Prostate gland (tissue), 2 donors: ENCODE measurements at regions not wholly inside any gene's neighbourhood (a gene's known extent, or its start where the extent isn't known, plus 50 kb on each side); places are given as distances from the start of the nearest gene placed in this dataset.

Experiments
- POLR2A ChIP-seq: fragments of 450-650 bp; IDR thresholded peaks from one replicate; pipeline ENCODE4 v1.6.1; 2016; ENCODE audit warnings: antibody characterized with exemption, mild to moderate bottlenecking
- POLR2AphosphoS5 ChIP-seq: sonication (generic); formaldehyde crosslinking; IDR thresholded peaks from one replicate; pipeline ENCODE4 v1.6.1; 2017; ENCODE audit warnings: antibody characterized with exemption
- TF ChIP-seq, protein P1 (sequence below), 4 experiments: fragments of 200-600 bp in 2 of 4; fragments of 450-650 bp in 2 of 4; sonication (generic) in 2 of 4; IDR thresholded peaks; 1 replicate in 3 of 4; 2 replicates in 1 of 4; pipeline ENCODE4 v1.5.1; 2016 to 2019; ENCODE audit warnings: antibody characterized with exemption in 4 of 4, mild to moderate bottlenecking in 2 of 4, moderate library complexity in 2 of 4

DNA sequence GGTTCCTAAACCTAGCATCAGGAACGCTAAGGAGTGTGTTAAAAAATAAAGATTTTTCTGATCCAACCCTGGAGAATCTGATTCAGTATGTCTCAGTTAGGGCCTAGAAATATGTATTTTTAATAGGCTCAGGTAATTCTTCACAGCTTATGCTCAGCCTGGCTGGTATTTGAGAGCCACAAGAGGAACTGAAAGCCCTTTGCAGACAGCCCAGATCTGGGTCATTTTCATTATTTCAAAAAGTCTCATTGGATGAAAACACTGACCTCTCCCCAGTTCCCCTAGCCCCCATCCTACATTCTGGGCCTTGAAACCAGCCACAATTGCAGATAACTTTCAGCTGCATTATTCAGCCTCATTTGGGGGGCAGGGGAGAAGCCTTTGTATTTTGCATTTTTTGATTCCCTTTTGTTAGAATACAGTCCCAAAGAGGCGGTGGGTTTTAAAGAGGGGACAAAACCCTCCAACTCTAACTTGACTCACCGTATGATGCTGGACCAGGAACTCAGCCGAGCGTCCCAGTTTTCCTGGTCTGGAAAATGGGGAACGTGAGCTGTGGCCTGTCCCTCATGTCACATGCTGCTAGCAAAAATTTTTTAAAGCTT is 66.0 kb upstream of the LARGE1 start:
- no peak for TF ChIP-seq POLR2A
- TF ChIP-seq, protein P1, sequence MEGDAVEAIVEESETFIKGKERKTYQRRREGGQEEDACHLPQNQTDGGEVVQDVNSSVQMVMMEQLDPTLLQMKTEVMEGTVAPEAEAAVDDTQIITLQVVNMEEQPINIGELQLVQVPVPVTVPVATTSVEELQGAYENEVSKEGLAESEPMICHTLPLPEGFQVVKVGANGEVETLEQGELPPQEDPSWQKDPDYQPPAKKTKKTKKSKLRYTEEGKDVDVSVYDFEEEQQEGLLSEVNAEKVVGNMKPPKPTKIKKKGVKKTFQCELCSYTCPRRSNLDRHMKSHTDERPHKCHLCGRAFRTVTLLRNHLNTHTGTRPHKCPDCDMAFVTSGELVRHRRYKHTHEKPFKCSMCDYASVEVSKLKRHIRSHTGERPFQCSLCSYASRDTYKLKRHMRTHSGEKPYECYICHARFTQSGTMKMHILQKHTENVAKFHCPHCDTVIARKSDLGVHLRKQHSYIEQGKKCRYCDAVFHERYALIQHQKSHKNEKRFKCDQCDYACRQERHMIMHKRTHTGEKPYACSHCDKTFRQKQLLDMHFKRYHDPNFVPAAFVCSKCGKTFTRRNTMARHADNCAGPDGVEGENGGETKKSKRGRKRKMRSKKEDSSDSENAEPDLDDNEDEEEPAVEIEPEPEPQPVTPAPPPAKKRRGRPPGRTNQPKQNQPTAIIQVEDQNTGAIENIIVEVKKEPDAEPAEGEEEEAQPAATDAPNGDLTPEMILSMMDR (IDR thresholded peaks at IDR 0.05), result no peak
- no peak for TF ChIP-seq POLR2AphosphoS5
